Right lobe of liver (tissue), 4 donors: ENCODE measurements at regions not wholly inside any gene's neighbourhood (a gene's known extent, or its start where the extent isn't known, plus 50 kb on each side); places are given as distances from the start of the nearest gene placed in this dataset.

Source experiments
- POLR2A ChIP-seq: fragments of 450-650 bp; IDR thresholded peaks from one replicate; pipeline ENCODE4 v1.6.1; 2017; ENCODE audit warnings: antibody characterized with exemption, mild to moderate bottlenecking
- TF ChIP-seq, protein P1 (sequence below), 4 donors: fragments of 200-600 bp in 3 of 4; fragments of 450-650 bp in 1 of 4; IDR thresholded peaks; one replicate each; pipeline versions ENCODE4 v1.5.1 to v1.8.0; 2016 to 2022; ENCODE audit warnings: antibody characterized with exemption in 4 of 4, mild to moderate bottlenecking in 2 of 4
- donor health status: DM: no; HTN: no; CAD: no.
- donor health status: DM: no; HTN: no; CAD: no.
- donor health status: DM: no; HTN: yes; CAD: no.

DNA sequence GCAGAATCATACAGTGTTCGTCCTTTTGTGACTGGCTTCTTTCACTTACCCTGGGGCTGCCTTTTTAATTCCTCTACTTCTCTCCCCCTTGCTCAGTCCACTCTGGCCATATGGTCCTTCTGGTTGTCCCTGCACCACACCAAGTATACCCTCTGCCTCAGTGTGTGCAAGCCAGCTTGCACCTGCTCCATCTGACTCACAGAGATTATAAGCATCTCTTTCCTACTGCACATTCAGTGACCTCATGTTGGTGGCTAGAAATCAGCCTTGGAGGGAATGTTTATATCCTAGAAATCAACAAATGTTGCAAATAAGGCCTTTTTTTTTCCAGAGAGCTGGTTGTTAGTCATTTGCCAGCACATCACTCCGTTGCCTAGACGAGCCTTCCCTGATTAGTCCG is 67.5 kb upstream of the C10orf90 start:
- TF ChIP-seq, protein P1, sequence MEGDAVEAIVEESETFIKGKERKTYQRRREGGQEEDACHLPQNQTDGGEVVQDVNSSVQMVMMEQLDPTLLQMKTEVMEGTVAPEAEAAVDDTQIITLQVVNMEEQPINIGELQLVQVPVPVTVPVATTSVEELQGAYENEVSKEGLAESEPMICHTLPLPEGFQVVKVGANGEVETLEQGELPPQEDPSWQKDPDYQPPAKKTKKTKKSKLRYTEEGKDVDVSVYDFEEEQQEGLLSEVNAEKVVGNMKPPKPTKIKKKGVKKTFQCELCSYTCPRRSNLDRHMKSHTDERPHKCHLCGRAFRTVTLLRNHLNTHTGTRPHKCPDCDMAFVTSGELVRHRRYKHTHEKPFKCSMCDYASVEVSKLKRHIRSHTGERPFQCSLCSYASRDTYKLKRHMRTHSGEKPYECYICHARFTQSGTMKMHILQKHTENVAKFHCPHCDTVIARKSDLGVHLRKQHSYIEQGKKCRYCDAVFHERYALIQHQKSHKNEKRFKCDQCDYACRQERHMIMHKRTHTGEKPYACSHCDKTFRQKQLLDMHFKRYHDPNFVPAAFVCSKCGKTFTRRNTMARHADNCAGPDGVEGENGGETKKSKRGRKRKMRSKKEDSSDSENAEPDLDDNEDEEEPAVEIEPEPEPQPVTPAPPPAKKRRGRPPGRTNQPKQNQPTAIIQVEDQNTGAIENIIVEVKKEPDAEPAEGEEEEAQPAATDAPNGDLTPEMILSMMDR (IDR thresholded peaks at IDR 0.05), result no peak
- no peak for TF ChIP-seq POLR2A
